ENCODE measurements at regions not wholly inside any gene's neighbourhood (a gene's known extent, or its start where the extent isn't known, plus 50 kb on each side); places are given as distances from the start of the nearest gene placed in this dataset.
"Not testable (repeated sequence)": the region's sequence is repeated elsewhere in the genome, so short reads cannot be mapped to it uniquely, and the experiment has no call there.

GRCh38 chr14:105589161-105589925 is 63.0 kb downstream of the TMEM121 start:
- H3K9ac ChIP-seq (ENCODE audit: insufficient read depth, low read length): no peak overlapping the region
- H3K27me3 ChIP-seq (ENCODE audit: control insufficient read depth, insufficient read depth, low read length): no peaks in the 10 kb centered on the region
- H3K36me3 ChIP-seq (ENCODE audit: control insufficient read depth, insufficient read depth, low read length): no peaks in the 10 kb centered on the region
- no peak overlapping the region for H3K27ac ChIP-seq (ENCODE audit: insufficient read depth, low read length)
- no peaks in the 10 kb centered on the region for H3K4me1 ChIP-seq (ENCODE audit: control insufficient read depth, extremely low read depth, insufficient read depth, low read length)
- H3K4me3 ChIP-seq (replicated peaks in 1 of 4; ENCODE audit: control extremely low read depth in 1 of 4, insufficient read depth in 1 of 4, low read depth in 3 of 4, low read length in 4 of 4): no peak overlapping the region
- DNase-seq (ENCODE audit: low read depth in 2 of 2): no peak
- no peaks in the 10 kb centered on the region for H3K9me3 ChIP-seq (ENCODE audit: control insufficient read depth, insufficient read depth, low read depth, low read length)
- no peak overlapping the region for H3K4me2 ChIP-seq (ENCODE audit: extremely low read depth, insufficient read depth, low read length)
- TF ChIP-seq CTCF (conservative IDR thresholded peaks at IDR 0.05 in 1 of 2, IDR thresholded peaks at IDR 0.05 in 1 of 2; ENCODE audit: low read depth in 1 of 2, low read length in 2 of 2) (no peak), EZH2 (IDR thresholded peaks at IDR 0.05; ENCODE audit: low read length, missing control alignments) (no peak)
- no peak overlapping the region for H2AFZ ChIP-seq (ENCODE audit: low read length)
- no peaks in the 10 kb centered on the region for H3K79me2 ChIP-seq (ENCODE audit: control insufficient read depth, insufficient read depth, low read length)
- no peaks in the 10 kb centered on the region for H4K20me1 ChIP-seq (ENCODE audit: control insufficient read depth, extremely low read depth, insufficient read depth, low read length)

GRCh38 chr14:105589926-105590185 is 63.5 kb downstream of the TMEM121 start:
- not testable (repeated sequence) for H3K36me3 ChIP-seq (ENCODE audit: control insufficient read depth, insufficient read depth, low read length)

GRCh38 chr14:105591052-105591451 is 64.7 kb downstream of the TMEM121 start:
- no peak overlapping the region for H3K27ac ChIP-seq (ENCODE audit: insufficient read depth, low read length)
- H3K27me3 ChIP-seq (ENCODE audit: control insufficient read depth, insufficient read depth, low read length): no peaks in the 10 kb centered on the region
- H3K9ac ChIP-seq (ENCODE audit: insufficient read depth, low read length): no peak overlapping the region
- H3K4me1 ChIP-seq (ENCODE audit: control insufficient read depth, extremely low read depth, insufficient read depth, low read length): no peaks in the 10 kb centered on the region
- no peak overlapping the region for H3K4me3 ChIP-seq (replicated peaks in 1 of 4; ENCODE audit: control extremely low read depth in 1 of 4, insufficient read depth in 1 of 4, low read depth in 3 of 4, low read length in 4 of 4)
- no peak overlapping the region for H2AFZ ChIP-seq (ENCODE audit: low read length)
- H3K9me3 ChIP-seq (ENCODE audit: control insufficient read depth, insufficient read depth, low read depth, low read length): no peaks in the 10 kb centered on the region
- H3K4me2 ChIP-seq (ENCODE audit: extremely low read depth, insufficient read depth, low read length): no peak overlapping the region
- no peaks in the 10 kb centered on the region for H4K20me1 ChIP-seq (ENCODE audit: control insufficient read depth, extremely low read depth, insufficient read depth, low read length)
- no peaks in the 10 kb centered on the region for H3K79me2 ChIP-seq (ENCODE audit: control insufficient read depth, insufficient read depth, low read length)
- no peak for TF ChIP-seq EZH2 (IDR thresholded peaks at IDR 0.05; ENCODE audit: low read length, missing control alignments)
- no peak for TF ChIP-seq CTCF (conservative IDR thresholded peaks at IDR 0.05 in 1 of 2, IDR thresholded peaks at IDR 0.05 in 1 of 2; ENCODE audit: low read depth in 1 of 2, low read length in 2 of 2)
- H3K36me3 ChIP-seq (ENCODE audit: control insufficient read depth, insufficient read depth, low read length): no peaks in the 10 kb centered on the region
- DNase-seq (ENCODE audit: low read depth in 2 of 2): no peak

More at GRCh38 chr14:105589926-105590185, 63.5 kb downstream of the TMEM121 start:
- H3K4me1 ChIP-seq (ENCODE audit: control insufficient read depth, extremely low read depth, insufficient read depth, low read length); H3K4me2 ChIP-seq (ENCODE audit: extremely low read depth, insufficient read depth, low read length); H3K9me3 ChIP-seq (ENCODE audit: control insufficient read depth, insufficient read depth, low read depth, low read length); H2AFZ ChIP-seq (ENCODE audit: low read length); H3K4me3 ChIP-seq (replicated peaks in 1 of 4; ENCODE audit: control extremely low read depth in 1 of 4, insufficient read depth in 1 of 4, low read depth in 3 of 4, low read length in 4 of 4); H3K9ac ChIP-seq (ENCODE audit: insufficient read depth, low read length); H3K27ac ChIP-seq (ENCODE audit: insufficient read depth, low read length); H3K27me3 ChIP-seq (ENCODE audit: control insufficient read depth, insufficient read depth, low read length); H4K20me1 ChIP-seq (ENCODE audit: control insufficient read depth, extremely low read depth, insufficient read depth, low read length); H3K79me2 ChIP-seq (ENCODE audit: control insufficient read depth, insufficient read depth, low read length); DNase-seq (ENCODE audit: low read depth in 2 of 2): not testable (repeated sequence)

- not testable (repeated sequence) for H4K20me1 ChIP-seq (ENCODE audit: control insufficient read depth, extremely low read depth, insufficient read depth, low read length); H3K27ac ChIP-seq (ENCODE audit: insufficient read depth, low read length); H3K4me3 ChIP-seq (replicated peaks in 1 of 4; ENCODE audit: control extremely low read depth in 1 of 4, insufficient read depth in 1 of 4, low read depth in 3 of 4, low read length in 4 of 4); H3K4me2 ChIP-seq (ENCODE audit: extremely low read depth, insufficient read depth, low read length); H3K4me1 ChIP-seq (ENCODE audit: control insufficient read depth, extremely low read depth, insufficient read depth, low read length); H2AFZ ChIP-seq (ENCODE audit: low read length); H3K9ac ChIP-seq (ENCODE audit: insufficient read depth, low read length); H3K27me3 ChIP-seq (ENCODE audit: control insufficient read depth, insufficient read depth, low read length); H3K79me2 ChIP-seq (ENCODE audit: control insufficient read depth, insufficient read depth, low read length); H3K9me3 ChIP-seq (ENCODE audit: control insufficient read depth, insufficient read depth, low read depth, low read length); H3K36me3 ChIP-seq (ENCODE audit: control insufficient read depth, insufficient read depth, low read length); DNase-seq (ENCODE audit: low read depth in 2 of 2)
These were observed 65.5 kb downstream of the TMEM121 start for GRCh38 chr14:105591792-105592341.

- not testable (repeated sequence) for H3K4me2 ChIP-seq (ENCODE audit: extremely low read depth, insufficient read depth, low read length); DNase-seq (ENCODE audit: low read depth in 2 of 2); H3K4me1 ChIP-seq (ENCODE audit: control insufficient read depth, extremely low read depth, insufficient read depth, low read length); H3K27ac ChIP-seq (ENCODE audit: insufficient read depth, low read length); H3K4me3 ChIP-seq (replicated peaks in 1 of 4; ENCODE audit: control extremely low read depth in 1 of 4, insufficient read depth in 1 of 4, low read depth in 3 of 4, low read length in 4 of 4); H3K9ac ChIP-seq (ENCODE audit: insufficient read depth, low read length); H3K79me2 ChIP-seq (ENCODE audit: control insufficient read depth, insufficient read depth, low read length); H3K36me3 ChIP-seq (ENCODE audit: control insufficient read depth, insufficient read depth, low read length); H2AFZ ChIP-seq (ENCODE audit: low read length); H4K20me1 ChIP-seq (ENCODE audit: control insufficient read depth, extremely low read depth, insufficient read depth, low read length); H3K27me3 ChIP-seq (ENCODE audit: control insufficient read depth, insufficient read depth, low read length); H3K9me3 ChIP-seq (ENCODE audit: control insufficient read depth, insufficient read depth, low read depth, low read length)
These were observed 66.3 kb downstream of the TMEM121 start for GRCh38 chr14:105592646-105593045.
